Right lung (tissue), 2 donors: ENCODE measurements at regions not wholly inside any gene's neighbourhood (a gene's known extent, or its start where the extent isn't known, plus 50 kb on each side); places are given as distances from the start of the nearest gene placed in this dataset.
"Not testable (repeated sequence)": the region's sequence is repeated elsewhere in the genome, so short reads cannot be mapped to it uniquely, and the experiment has no call there.

ENCODE experiments used
- DNase-seq, 2 donors: peaks; one replicate each; pipeline ENCODE4 v3.0.0-alpha.2; 2013

DNA sequence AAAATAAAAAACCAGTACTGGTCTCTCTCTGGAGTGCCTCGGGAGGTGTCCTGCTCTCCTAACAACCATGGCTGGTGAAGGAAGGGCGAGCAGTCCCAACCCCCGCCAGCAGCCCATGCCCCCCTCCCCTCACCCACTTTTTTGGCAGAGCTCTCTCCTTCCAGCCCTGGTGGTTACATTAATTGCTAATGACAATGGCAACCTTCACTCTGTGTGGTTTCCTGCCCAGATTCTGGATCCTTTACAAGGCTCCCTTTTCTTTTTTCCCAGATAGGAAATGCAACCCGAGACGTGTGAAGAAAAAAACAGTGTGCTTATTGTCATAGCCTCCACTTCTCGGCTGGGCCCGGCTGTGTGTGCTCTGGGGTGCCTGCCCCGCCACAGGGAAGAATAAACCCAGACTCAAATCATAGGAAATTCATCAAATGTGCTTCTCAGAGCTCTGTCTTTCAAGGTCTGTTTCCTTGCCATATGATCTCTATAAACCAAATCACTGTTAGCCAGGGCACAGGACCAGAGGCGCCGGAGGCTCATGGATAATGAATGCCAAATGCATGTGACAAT is 513.0 kb downstream of the SOX6 start:
- no peak for DNase-seq

DNA sequence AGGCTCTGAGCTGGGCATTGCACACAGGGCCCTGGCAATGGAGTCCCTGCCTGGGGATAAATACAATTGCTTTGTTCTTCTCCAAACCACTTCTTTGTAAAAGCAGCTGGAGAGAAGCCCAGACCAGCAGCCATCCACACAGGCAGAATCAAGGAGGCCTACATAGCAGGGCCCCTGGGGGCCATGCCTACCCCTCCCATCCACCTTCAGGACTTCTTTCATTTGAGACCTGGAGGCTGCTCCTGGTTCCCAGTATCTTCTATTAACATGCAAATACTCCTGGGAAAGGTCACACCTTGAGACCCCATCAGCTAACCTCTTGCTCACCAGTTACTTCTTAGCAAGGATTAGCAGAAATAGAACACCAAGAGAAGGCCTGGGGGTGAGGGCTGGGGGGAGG is 511.1 kb downstream of the SOX6 start:
- DNase-seq, result no peak

DNA sequence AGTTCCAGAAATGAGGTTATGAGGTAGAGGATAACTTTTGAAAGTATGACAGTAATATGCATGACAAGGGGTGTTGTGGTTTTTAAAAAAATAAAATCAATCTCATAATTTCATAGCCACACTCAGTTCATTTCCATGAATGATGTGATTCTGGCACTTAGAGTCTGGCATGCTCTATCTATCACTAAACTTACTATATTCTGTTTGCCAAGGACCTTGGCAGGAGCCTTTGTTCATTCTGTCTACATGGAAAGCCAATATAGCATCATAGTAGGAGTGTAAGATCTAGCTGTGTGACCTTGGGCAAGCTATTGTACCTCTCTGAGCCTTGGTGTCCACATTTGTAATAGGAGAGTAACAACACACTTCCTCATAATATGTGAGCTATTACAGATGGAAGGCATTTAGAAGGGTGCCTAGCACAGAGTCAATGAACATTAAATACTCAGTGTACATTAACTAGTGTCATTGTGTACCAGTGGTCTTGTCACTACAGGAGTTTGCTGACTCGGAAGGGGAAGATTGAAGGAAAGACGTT is 507.6 kb downstream of the SOX6 start:
- DNase-seq, result no peak

DNA sequence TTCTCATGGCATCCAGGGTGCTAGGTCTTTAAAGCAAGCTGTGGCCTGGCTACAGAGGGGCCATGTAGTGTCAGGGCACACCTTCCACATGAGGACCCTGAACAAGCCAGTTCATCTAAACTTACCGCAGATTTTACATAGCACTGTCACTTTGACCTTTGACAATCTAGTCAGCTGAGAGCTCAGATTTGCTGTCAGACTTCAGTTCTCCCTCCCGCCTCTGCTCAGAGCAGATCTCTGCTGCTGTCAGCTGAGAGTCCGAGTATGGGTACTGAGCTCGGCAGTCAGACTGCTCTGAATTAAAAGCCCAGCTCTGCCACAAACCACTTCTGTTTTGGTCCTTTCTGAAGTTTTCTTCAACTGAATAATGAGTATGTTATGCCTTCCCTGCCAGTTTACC is 507.1 kb downstream of the SOX6 start:
- no peak for DNase-seq

- DNase-seq, result not testable (repeated sequence)
These were observed 506.0 kb downstream of the SOX6 start for GRCh38 chr11:15850335-15850734.

DNA sequence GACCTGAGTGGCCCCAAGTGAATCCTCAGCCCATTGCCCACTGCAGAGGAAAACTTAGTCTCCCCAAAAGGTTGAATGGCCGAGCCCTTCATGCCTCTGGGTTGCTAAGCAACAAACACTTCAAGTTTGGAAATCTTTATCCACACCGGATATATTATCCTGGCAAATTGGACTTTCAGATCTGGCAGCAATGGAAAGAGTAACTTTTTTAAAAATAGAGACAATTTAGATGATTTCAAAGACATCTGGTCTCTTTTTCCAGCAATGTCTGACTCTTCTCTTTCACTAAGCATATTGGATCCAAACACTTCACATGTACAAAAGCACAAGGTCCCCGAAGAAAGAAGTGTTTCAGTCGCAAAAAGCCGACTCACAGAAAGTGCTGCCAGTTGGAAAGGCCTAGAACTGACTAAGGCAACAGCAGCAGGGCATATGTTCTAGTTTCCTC is 505.3 kb downstream of the SOX6 start:
- peak; percentile 65 to 66 for DNase-seq

GRCh38 chr11:15852179-15852578 is 504.2 kb downstream of the SOX6 start:
- no peak for DNase-seq

- DNase-seq, result no peak
These were observed 502.1 kb downstream of the SOX6 start for GRCh38 chr11:15854245-15854644.

GRCh38 chr11:15858881-15859280 is 497.5 kb downstream of the SOX6 start:
- no peak for DNase-seq

DNA sequence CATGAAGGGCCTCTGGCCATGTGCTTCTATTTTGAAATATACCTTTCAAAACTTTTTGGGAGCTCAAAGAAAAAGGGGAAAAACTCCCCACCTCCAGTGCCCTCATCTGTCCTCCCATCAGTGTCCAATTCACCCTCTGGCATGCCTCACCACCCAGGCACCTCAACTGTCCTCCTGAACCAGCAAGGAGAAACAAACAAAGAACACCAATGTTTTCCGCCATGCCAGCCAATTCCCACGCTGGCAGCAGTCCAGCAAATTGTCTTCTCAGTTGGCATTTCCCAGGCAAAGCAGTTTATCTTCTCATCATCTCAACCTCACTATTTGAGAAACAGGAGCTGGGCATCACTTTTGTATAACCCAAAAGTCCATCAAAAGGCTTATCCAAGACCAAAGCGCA is 496.9 kb downstream of the SOX6 start:
- DNase-seq, result no peak

- DNase-seq, result no peak
These were observed 495.1 kb downstream of the SOX6 start for GRCh38 chr11:15861256-15861655.

DNA sequence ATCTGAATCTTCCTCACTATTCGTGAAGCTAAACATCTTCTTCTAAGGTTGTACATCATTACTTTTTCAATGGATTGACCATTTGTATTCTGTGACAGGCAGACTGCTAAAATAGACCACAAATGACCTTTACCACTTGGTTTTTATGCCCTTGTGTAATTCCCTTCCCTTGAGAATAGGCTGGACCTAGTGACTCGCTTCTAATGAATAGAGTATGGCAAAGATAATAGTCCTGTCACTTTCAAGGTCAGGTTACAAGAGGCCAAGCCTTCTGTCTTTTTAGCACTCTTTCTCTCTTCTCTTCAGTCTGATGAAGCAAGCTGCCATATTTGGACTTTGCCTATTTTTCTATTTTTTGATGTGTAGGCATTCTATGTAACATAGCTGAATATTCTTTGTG is 492.9 kb downstream of the SOX6 start:
- no peak for DNase-seq

DNA sequence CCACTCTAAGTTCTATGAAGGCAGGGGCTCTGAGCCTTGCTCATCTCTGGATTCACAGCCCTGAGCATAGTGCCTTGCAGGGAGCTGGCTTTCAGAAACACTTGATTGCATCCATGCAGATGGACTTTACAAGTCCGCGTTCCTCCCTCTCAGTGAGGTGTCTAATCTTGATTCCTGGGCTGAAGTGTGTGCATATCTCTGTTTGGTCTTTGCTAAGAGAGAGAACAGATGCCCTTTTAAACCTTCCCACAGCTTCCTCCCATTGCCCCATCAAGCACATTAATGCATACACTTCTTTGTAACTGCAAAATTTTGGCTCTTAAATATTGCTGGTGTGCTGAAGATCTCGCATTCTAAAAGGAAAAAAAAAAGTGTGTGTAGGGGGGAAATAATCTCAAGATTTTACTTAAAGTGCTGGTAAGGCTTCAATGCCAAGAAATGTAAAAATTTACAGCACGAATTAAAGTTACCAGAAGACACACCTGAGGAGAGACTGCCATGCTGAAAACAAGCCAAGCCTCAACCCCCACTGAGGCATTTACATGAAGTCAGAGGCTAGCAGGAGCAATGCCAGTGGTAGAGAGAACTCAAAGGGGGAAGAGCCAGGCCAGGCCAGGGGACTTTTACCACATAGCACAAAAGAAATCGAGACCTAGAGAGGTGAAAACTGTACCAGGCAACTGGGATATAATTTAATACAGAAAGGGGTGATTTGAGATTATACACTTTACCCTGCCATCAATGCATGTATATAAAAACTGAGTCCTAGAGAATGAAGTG is 492.1 kb downstream of the SOX6 start:
- DNase-seq, result no peak

DNA sequence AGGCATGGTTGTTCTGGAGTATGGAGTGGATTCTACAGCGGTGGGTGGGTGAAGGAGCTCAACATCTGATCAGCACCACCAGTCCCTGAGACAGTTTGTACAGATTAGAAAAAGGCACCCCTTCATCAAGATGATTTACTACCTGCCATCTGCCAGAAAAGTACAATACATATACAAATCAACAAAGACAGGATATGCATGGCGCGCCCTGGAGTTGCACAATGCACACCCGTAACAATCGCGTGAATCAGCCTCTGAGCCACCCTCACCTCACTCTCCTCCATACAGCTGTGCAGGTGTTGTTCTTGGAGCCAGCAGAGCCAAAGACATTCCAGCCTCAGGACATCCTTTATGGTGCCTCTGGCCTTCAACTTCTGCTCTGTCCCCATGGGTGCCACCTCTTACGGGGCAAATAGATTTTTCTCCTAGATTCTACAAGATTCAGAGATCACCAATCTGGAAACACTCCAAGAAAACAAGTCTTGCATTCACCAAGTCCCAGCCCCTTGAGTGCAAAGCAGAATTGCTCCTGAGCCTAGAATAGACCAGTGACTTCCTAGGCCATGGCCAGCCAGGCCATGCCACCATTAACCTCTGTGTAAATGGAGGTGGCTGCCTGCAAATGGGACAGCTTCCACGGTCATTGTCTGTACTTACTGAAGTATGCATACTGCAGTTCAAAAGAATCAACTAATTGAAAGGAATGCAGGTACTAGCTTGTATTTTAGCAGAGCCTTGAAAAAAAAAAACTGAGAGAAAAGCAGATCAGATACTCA is 490.9 kb downstream of the SOX6 start:
- DNase-seq, result no peak

DNA sequence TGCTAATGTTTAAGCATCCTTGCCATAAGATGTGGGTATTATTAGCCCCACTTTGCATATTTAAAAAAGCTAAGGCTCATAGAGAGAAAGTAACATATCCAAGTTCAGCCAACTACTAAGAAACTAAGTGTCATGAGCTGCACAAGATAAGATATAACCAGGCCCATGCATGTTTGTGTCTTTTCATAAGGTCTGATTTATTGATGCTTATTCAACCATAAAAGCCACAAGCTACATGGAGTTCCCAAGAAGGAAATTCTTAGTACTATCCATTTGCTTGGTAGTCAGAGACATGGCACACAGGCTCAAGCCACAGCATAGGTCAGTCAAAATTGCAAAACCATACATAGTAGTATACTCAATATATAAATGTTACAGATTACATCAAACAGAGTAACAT is 488.5 kb downstream of the SOX6 start:
- no peak for DNase-seq

- no peak for DNase-seq
These were observed 485.4 kb downstream of the SOX6 start for GRCh38 chr11:15870911-15871310.

DNA sequence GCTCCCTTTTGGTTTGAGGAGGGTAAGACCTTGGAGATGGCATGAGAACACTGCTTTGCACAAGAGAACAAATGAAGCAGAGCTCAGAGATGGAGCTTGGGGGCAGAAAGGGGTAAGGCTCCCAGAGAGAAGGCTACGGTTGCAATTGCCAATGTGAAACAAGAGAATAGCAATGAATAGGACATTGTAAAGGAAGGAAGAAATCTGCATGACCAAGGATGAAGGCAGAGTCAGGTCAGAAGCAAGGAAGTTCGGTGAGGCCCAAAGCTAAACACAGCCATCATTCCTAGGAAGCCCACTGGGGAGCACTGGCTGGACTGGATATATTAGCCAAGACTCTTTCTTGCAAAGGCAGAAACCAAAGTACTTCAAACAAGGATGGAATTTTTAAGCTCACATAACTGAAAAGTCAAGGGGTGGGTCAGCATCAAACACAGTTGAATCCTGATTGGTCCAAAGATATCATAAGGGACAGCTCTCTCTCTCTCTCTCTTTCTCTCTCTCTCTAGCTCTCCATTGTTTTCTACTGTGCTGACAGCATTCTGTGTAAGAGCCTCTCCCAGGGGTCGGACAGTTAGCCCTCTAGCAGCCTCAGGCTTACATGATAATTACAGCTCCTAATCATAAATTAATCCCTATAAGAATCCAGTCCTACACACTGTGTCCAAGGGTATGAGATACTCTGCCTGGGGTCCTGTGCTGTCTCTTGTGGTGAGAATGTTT is 484.3 kb downstream of the SOX6 start:
- no peak for DNase-seq

DNA sequence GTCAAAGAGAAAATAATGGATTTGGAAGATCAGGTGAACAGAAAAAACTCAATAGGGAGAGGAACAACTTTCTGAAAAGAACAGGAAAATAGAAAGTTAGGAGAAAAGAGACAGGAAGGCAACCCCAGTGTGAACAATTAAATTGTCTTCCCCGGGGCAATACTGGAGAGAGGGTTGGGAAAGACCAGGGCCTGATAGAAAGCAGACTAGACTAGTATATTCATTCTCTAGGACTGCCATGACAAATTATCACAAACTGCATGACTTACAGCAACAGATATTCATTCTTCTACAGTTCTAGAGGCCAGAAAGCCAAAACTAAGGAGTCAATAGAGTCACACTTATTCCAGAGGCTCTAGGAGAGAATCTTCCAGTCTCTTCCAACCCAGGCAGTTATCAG is 482.8 kb downstream of the SOX6 start:
- DNase-seq, result no peak

DNA sequence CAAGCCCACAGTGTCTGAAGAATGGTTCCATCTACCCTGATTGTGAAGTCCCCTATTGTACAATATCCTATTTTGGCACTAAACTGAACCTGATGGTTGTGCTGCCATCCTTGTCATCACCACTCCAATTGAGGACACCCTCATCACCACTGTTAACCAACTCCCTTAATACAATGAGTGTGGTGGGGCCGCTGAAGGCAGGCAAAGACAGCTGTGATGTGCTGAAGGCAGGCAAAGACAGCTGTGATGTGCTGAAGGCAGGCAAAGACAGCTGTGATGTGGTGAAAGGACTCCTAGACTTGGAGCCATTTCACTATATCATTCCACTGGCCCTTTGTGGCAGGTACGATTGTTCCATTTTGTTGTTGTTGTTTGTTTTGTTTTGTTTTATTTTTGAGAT is 481.6 kb downstream of the SOX6 start:
- no peak for DNase-seq

- DNase-seq, result no peak
These were observed 481.0 kb downstream of the SOX6 start for GRCh38 chr11:15875393-15875792.

DNA sequence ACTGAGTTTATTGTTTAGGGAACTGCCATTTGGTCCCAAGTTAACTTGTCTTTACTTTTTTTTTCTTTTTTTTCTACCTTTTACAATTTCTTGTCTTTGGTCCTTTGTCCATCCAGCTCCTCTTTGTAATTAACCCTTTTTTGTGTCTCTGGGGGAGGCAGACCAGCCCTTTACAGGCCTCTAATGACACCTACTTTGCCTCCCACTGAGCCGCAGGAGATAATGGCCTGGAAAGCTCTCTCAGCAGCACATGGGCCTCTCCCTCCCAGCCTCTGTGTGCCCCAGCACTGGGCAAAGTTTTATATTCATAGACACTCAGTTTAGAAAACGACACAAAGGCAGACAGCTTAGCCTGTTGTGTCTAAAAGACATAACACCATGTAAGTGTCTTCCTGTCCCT is 480.4 kb downstream of the SOX6 start:
- no peak for DNase-seq

GRCh38 chr11:15878756-15879155 is 477.6 kb downstream of the SOX6 start:
- no peak for DNase-seq
